DND-41 (cell line): ENCODE measurements at regions not wholly inside any gene's neighbourhood (a gene's known extent, or its start where the extent isn't known, plus 50 kb on each side); places are given as distances from the start of the nearest gene placed in this dataset.
"Not testable (repeated sequence)": the region's sequence is repeated elsewhere in the genome, so short reads cannot be mapped to it uniquely, and the experiment has no call there.

Experiments
- ATAC-seq: fragments of 200-7000 bp; cut with Tn5 transposase; 3 replicates; pipeline ENCODE4 v1.9.1; 2021; ENCODE audit warnings: low read depth; ENCODE audit not compliant: insufficient read depth
- DNase-seq: peaks from one replicate; pipeline ENCODE4 v3.0.0-alpha.2; 2020
- H2AFZ ChIP-seq: 2 replicates; pipeline ENCODE4 v1.6.0; 2012; ENCODE audit warnings: low read depth, low read length
- H3K27ac ChIP-seq: 2 replicates; pipeline ENCODE4 v1.5.1; 2012; ENCODE audit warnings: low read length, inconsistent platforms
- H3K27me3 ChIP-seq: fragments of 200-600 bp; sonication (generic); 2 replicates; pipeline ENCODE4 v1.6.0; 2012; ENCODE audit warnings: low read length, mild to moderate bottlenecking, inconsistent platforms; ENCODE audit not compliant: insufficient read depth, poor library complexity
- H3K36me3 ChIP-seq: 2 replicates; pipeline ENCODE4 v1.5.1; 2012; ENCODE audit warnings: low read length, inconsistent platforms; ENCODE audit not compliant: insufficient read depth
- H3K4me1 ChIP-seq: 2 replicates; pipeline ENCODE4 v1.5.1; 2012; ENCODE audit warnings: mild to moderate bottlenecking, low read length; ENCODE audit not compliant: insufficient read depth
- H3K4me2 ChIP-seq: 2 replicates; pipeline ENCODE4 v1.6.0; 2012; ENCODE audit warnings: mild to moderate bottlenecking, moderate library complexity, low read length, inconsistent platforms; ENCODE audit not compliant: insufficient read depth
- H3K4me3 ChIP-seq, 2 experiments: fragments of 200-600 bp in 1 of 2; shearing (Covaris generic) in 1 of 2; 2 replicates each; pipeline ENCODE4 v1.5.1; 2012 to 2016; ENCODE audit warnings: inconsistent platforms in 2 of 2, low read length in 2 of 2, mild to moderate bottlenecking in 2 of 2, low read depth in 1 of 2, moderate library complexity in 1 of 2
- H3K79me2 ChIP-seq: 2 replicates; pipeline ENCODE4 v1.6.0; 2012; ENCODE audit warnings: low read length, inconsistent platforms; ENCODE audit not compliant: insufficient read depth
- H3K9ac ChIP-seq: 2 replicates; pipeline ENCODE4 v1.6.0; 2012; ENCODE audit warnings: low read depth, mild to moderate bottlenecking, inconsistent platforms, low read length, moderate library complexity
- H3K9me3 ChIP-seq: 2 replicates; pipeline ENCODE4 v1.5.1; 2012; ENCODE audit warnings: low read length, moderate library complexity, mild to moderate bottlenecking, inconsistent platforms; ENCODE audit not compliant: insufficient read depth, severe bottlenecking
- H4K20me1 ChIP-seq: 2 replicates; pipeline ENCODE4 v1.6.0; 2012; ENCODE audit warnings: low read length; ENCODE audit not compliant: insufficient read depth
- TF ChIP-seq, protein P1 (sequence below): IDR thresholded peaks from 2 replicates; pipeline ENCODE4 v1.5.1; 2012; ENCODE audit warnings: borderline replicate concordance, low read length, moderate library complexity, mild to moderate bottlenecking; ENCODE audit not compliant: poor library complexity, severe bottlenecking; ENCODE audit errors: extremely low read depth

DNA sequence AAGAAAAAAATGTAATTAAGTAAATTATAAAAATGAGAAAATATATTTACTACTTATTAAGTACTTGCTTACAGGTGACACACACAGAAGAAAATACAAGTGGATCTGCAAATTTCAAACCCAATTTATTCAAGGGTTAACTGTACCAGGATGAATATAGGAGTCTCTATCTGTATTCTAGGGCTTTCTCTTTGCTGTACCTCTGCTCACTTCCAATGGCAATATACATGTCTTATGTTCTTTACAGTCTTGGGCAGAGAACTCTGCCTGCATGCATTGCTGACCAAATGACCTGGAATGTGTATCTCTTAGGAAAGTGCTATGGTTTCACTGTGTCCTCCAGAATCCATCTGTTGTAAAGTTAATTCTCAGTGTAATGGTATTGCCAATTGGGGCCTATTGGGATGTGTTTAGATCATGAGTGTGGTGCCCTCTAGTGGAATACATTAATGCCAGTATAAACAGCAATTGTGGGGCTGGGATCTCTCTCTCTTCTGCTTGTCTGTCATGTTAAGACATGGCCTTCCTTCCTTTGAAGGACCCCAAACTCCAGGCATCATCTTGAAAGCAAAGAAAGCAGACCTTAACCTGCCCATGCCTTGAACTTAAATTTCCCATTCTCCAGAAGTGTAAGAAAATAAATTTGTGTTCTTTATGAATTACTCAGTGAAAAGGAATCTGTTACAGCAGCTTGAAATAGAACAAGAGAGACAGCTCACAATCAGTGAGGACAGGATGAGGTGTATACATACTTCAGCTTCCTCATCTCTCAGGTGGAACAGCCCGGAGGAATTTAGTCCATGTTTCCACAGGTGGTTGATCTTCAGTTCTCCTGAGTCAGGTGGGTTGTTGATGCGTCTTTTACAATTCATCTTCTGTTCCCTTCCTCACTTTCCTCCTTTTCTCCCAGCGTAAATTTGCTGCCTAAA lies 356.9 kb downstream of the RPIA start:
- H3K79me2 ChIP-seq, H3K4me2 ChIP-seq, H4K20me1 ChIP-seq, H2AFZ ChIP-seq, H3K9me3 ChIP-seq, H3K27ac ChIP-seq, H3K4me3 ChIP-seq, H3K4me1 ChIP-seq, H3K36me3 ChIP-seq, H3K9ac ChIP-seq, H3K27me3 ChIP-seq: not testable (repeated sequence)
- ATAC-seq (peak; percentile 81), DNase-seq (peak; percentile 29)
- TF ChIP-seq, protein P1, sequence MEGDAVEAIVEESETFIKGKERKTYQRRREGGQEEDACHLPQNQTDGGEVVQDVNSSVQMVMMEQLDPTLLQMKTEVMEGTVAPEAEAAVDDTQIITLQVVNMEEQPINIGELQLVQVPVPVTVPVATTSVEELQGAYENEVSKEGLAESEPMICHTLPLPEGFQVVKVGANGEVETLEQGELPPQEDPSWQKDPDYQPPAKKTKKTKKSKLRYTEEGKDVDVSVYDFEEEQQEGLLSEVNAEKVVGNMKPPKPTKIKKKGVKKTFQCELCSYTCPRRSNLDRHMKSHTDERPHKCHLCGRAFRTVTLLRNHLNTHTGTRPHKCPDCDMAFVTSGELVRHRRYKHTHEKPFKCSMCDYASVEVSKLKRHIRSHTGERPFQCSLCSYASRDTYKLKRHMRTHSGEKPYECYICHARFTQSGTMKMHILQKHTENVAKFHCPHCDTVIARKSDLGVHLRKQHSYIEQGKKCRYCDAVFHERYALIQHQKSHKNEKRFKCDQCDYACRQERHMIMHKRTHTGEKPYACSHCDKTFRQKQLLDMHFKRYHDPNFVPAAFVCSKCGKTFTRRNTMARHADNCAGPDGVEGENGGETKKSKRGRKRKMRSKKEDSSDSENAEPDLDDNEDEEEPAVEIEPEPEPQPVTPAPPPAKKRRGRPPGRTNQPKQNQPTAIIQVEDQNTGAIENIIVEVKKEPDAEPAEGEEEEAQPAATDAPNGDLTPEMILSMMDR: peak; percentile 67

DNA sequence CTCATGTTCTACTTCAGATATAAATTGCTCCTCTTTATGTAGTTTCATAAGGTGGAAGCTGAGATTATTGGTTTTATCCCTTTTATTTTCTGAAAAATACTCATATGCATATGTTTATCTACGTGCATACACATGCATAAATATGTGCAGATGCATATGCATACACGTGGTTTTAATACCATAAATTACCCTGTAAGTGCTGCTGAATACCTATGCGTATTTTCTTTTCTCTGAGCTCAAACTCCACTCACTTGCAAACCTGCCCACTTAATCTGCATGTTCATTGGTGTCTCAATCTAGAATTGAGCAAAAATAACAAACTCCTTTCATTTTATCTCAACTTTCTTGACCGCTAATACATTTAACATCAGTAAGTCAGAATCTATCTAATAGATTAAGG lies 367.1 kb downstream of the RPIA start:
- H4K20me1 ChIP-seq, H2AFZ ChIP-seq, H3K4me2 ChIP-seq, H3K4me3 ChIP-seq, H3K36me3 ChIP-seq, DNase-seq, ATAC-seq, H3K27me3 ChIP-seq, H3K9ac ChIP-seq, H3K27ac ChIP-seq, H3K9me3 ChIP-seq, H3K79me2 ChIP-seq, H3K4me1 ChIP-seq: not testable (repeated sequence)

DNA sequence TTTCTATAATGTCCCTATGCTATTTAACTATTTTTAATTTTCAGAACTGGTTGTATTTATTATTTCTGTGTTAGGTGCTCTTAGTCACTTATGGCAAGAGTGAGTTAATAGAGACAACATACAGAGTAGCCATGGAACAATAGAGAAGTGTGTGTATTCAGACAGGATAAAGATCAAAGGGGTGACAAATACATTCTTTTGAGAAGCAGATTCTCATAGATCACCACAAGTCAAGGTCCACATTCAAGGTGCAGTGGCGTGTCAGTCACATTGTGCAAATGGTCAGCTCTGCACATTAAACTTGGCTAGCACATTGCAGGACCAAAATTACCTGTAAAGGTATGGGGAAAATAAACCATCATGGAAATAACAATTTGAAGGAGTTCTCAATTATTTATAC lies 369.7 kb downstream of the RPIA start:
- H3K4me2 ChIP-seq, H3K27me3 ChIP-seq, H3K79me2 ChIP-seq, H3K4me3 ChIP-seq, DNase-seq, H2AFZ ChIP-seq, H4K20me1 ChIP-seq, H3K9me3 ChIP-seq, H3K9ac ChIP-seq, ATAC-seq, H3K4me1 ChIP-seq, H3K27ac ChIP-seq, H3K36me3 ChIP-seq: not testable (repeated sequence)

DNA sequence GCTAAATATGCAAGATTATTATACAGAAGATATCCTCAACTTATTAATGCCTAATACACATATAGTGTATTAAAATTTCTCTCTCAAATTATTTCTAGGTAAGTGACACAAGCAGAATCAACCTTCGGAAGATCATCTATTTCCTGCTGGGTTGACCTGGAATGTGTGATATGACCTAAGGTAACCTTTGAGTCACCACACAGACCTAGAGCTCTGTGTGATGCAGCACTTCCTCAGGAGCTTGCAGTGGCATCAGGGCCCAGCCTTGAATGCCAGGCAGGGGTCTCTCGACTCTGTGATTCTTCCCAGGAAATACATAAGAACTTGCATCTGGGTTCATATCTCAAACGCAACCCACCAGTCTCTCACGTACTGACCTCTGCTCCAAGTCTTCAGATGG lies 385.3 kb downstream of the RPIA start:
- H2AFZ ChIP-seq, H4K20me1 ChIP-seq, H3K4me3 ChIP-seq, H3K27me3 ChIP-seq, DNase-seq, H3K36me3 ChIP-seq, H3K4me2 ChIP-seq, ATAC-seq, H3K79me2 ChIP-seq, H3K9me3 ChIP-seq, H3K4me1 ChIP-seq, H3K9ac ChIP-seq, H3K27ac ChIP-seq: not testable (repeated sequence)

DNA sequence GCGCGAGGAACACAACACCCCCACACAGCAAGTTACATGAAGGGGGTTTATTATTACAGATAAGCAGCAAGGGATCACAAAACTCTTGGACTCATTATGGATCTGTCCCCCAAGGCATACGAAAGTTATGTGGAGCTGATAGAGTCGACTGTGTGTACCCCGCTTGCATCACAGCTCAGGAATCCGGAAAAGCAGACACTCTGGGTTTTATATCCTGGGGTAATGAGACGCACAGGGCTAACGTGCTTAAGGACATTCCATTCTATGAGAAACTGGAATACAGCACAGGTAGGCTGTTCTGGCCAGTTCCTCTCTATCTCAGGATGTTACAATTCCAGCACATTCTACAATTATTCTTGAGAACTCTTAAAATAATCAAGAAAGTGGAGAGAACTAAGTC lies 401.4 kb downstream of the RPIA start:
- not testable (repeated sequence) for H3K4me2 ChIP-seq, H3K4me1 ChIP-seq, H3K36me3 ChIP-seq, H3K27me3 ChIP-seq, H3K27ac ChIP-seq, H3K9ac ChIP-seq, H3K9me3 ChIP-seq, H3K4me3 ChIP-seq, DNase-seq, H4K20me1 ChIP-seq, ATAC-seq, H2AFZ ChIP-seq, H3K79me2 ChIP-seq

DNA sequence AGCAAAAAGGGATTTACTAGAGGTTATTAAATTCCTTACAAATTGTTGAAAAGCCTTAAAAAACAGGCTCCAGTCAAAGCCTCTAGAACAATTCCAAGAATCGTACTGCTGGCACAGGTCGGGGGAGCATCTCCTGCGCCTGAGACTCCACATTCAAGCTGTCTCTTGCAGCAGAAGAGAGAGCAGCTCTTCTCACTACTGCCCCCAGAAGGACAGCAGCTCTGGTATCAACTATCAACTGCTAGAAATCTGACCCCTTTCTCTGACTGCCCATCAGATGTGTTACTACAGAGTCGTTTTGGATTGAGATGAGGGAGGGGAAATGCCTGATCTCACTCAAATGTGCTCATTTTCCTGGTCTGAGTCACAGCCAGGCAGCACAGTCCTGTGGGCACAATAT lies 403.6 kb downstream of the RPIA start:
- H2AFZ ChIP-seq, H3K27ac ChIP-seq, H3K9ac ChIP-seq, DNase-seq, H4K20me1 ChIP-seq, H3K27me3 ChIP-seq, H3K4me2 ChIP-seq, H3K79me2 ChIP-seq, H3K36me3 ChIP-seq, H3K4me1 ChIP-seq, H3K9me3 ChIP-seq, ATAC-seq, H3K4me3 ChIP-seq: not testable (repeated sequence)

DNA sequence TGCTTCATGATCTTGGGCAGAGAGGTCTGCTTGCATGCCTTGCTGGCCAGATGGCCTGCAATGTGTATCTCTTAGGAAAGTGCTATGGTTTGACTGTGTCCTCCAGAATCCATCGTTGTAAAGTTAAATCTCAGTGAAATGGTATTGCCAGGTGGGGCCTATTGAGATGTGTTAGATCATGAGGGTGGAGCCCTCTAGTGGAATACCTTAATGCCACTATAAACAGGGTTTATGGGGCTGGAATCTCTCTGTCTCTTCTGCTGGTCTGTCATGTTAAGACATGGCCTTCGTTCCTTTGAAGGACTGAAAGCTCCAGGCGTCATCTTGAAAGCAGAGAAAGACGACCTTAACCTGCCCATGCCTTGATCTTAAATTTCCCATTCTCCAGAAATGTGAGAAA lies 411.1 kb downstream of the RPIA start:
- not testable (repeated sequence) for ATAC-seq, H2AFZ ChIP-seq, H3K27me3 ChIP-seq, H4K20me1 ChIP-seq, H3K4me2 ChIP-seq, H3K79me2 ChIP-seq, H3K4me3 ChIP-seq, H3K9ac ChIP-seq, H3K4me1 ChIP-seq, H3K36me3 ChIP-seq, DNase-seq, H3K27ac ChIP-seq, H3K9me3 ChIP-seq
